ENCODE measurements at regions not wholly inside any gene's neighbourhood (a gene's known extent, or its start where the extent isn't known, plus 50 kb on each side); places are given as distances from the start of the nearest gene placed in this dataset.

- TF ChIP-seq, protein P1, sequence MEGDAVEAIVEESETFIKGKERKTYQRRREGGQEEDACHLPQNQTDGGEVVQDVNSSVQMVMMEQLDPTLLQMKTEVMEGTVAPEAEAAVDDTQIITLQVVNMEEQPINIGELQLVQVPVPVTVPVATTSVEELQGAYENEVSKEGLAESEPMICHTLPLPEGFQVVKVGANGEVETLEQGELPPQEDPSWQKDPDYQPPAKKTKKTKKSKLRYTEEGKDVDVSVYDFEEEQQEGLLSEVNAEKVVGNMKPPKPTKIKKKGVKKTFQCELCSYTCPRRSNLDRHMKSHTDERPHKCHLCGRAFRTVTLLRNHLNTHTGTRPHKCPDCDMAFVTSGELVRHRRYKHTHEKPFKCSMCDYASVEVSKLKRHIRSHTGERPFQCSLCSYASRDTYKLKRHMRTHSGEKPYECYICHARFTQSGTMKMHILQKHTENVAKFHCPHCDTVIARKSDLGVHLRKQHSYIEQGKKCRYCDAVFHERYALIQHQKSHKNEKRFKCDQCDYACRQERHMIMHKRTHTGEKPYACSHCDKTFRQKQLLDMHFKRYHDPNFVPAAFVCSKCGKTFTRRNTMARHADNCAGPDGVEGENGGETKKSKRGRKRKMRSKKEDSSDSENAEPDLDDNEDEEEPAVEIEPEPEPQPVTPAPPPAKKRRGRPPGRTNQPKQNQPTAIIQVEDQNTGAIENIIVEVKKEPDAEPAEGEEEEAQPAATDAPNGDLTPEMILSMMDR (IDR thresholded peaks at IDR 0.05; ENCODE audit: low read depth, low read length, poor library complexity, severe bottlenecking), result no peak
- no peak for TF ChIP-seq EZH2phosphoT487 (IDR thresholded peaks at IDR 0.05; ENCODE audit: borderline replicate concordance, low read length)
Observed at GRCh38 chr2:142734770-142735169, 142.7 kb upstream of the KYNU start.

All from DOHH2 (cell line).